Amniotic epithelial cell (primary cell): ENCODE measurements at regions not wholly inside any gene's neighbourhood (a gene's known extent, or its start where the extent isn't known, plus 50 kb on each side); places are given as distances from the start of the nearest gene placed in this dataset.

Experiments
- DNase-seq: peaks from one replicate; pipeline ENCODE4 v3.0.0-alpha.2; 2010; ENCODE audit warnings: low read depth

DNA sequence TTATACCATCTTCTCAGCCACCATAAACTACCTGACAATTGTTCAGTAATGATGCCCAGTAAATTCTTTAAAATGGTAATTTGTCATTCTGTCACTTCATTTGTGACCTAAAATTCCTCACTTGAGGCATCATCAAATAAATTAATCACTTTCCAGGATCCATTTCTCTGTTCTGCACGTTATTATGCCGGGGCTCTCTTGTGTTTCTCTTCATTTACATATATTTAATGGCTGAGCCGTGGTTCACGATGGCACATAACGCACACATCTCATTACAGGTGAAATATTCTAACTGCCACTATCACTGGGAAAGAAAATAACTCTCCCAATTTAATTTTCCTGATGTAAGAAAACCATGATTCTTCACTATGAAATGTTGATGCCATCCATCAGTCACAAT lies 529.6 kb downstream of the NR4A2 start:
- no peak for DNase-seq

DNA sequence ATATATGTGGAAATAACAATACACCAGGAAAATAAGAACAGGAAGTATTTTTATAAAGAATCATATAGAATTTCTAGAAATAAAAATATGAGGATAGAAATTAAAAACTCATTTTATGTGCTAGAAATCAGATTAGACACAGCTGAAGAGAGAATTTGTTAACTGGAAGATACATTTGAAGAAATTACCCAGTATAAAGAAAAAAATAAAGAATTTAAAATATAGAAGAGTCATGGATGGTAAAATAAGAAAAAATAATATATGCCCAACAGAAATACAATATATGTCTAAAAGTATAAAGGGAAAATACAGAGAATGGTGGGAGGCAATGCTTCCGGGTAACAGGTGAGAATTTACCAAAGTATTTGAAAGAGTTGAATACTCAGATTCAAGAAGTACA lies 539.9 kb downstream of the NR4A2 start:
- no peak for DNase-seq

DNA sequence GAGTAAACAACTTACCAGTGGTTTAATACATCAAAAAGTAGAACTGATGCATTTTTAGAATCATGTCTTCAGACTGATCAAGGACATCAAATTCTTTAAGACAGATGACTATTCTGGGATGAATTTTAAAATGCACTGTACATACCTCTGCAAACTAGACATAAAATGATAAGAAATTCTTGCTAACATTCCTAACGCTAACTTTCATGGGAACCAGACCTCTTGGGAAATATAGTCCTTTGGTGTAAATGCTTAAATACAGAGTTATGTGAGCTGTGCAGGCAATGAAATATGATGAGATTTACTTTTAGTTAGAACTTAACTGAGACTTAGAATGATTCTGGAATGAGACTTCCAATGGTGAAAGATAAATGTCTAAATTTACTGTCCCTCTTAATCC lies 562.0 kb downstream of the NR4A2 start:
- DNase-seq = no peak

DNA sequence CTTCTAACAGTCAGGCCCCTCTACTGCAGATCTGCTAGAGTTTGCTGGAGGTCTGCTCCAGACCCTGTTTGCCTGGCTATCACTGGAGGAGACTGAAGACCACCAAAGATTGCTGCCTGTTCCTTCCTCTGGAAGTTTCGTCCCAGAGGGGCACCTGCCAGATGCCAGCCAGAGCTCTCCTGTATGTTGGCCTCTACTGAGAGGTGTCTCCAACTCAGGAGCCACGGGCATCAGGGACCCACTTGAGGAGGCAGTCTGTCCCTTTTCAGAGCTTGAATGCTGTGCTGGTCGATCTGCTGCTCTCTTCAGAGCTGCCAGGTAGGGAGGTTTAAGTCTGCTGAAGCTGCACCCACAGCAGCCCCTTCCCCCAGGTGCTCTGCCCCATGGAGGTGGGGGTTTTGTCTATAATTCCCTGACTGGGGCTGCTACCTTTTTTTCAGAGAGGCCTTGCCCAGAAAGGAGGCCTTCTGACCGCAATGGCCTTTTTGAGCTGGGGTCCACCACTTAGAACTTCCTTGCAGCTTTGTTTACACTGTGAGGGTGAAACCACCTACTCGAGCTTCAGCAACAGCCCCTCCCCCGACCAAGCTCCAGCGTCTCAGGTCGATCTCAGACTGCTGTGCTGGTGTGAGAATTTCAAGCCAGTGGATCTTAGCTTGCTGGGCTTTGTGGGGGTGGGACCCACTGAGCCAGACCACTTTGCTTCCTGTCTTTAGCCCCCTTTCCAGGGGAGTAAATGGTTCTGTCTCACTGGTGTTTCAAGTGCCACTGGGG lies 566.0 kb downstream of the NR4A2 start:
- no peak for DNase-seq

DNA sequence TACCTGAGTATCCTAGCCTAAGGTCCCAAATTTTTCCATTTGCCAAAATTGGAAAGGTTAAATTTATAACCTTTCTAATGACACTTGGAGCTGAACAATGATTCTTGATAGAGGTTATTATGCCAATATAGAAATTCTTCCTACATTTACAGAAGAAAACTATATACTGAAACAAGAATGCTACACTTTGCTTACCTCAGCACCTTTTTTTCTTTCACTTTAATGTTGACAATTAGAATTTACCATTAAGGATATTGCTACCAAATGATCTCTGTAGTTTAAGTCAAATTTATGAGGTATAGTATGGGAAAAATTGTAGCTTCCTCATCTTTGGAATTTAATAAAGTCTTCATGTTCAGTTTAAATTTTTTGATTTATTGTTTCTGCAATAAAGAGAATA lies 577.0 kb downstream of the NR4A2 start:
- DNase-seq = no peak

DNA sequence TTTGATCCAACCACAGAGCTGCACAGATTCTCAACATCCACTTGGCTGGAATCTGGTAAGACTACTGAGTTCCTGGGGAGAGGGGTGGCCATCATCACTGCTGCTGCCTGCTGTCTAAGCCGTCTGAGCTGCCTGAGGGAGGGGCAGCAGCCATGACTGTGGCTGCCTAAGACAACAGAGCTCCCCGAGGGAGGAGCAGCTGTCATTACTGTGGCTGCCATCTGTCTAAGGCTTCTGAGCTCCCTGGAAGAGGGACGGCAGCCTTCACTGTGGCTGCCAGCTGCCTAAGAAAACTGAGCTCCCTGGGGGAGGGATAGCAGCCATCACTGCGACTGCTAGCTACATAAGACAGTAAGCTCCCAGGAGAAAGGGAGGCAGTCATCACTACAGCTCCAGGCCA lies 584.4 kb downstream of the NR4A2 start:
- DNase-seq = no peak

DNA sequence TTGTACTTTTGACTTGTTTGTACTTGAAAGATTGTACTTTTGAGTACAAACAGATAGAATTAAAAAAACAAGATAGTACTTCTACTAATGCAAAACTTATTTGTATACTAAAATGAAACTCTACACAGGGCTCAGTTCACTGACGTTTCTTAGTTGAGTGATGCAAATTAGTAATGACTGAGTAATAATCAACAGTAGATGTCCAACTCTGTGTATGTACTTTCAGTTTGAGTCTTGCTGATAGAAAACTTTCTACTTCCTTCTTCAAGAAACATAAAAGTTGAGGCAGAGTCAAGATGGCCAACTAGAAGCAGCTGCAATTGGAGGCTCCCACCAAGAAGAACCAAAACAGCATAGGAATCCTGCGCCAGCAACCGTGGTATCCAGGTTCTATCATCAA lies 585.0 kb downstream of the NR4A2 start:
- no peak for DNase-seq

DNA sequence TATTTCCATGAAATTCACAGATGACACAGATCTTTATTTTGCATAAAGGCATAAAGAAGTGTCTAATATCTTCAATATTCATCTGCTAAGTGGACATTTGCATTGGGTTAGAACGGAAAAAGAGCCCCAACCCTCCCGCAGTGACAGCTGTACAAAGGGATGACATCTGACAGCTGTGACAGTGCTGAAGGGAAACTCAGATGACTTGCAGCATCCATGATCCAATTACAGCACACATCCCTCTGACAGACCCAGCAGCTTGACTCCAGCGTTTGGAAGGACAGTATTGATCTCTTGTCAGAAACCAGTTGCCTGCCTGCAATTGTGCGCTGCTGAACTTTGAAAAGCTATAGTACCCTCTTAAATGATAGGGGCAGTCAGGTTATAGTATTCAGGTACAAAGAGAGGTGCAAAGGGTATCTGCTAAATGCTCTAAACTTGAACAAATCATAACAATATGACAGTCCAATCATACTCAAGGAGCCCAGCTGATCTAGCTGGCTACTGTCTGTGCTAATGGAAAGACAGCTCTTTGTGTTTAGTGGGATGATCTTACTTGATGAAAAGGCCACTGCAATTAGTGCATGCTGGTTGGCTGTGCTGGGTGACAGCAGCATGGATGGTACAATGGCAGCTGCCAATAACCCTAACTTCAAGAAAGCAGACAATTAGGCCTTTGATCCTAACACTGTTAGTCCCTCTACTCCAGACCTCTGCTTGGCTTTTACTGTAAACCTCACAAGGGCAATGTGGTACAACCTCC lies 599.2 kb downstream of the NR4A2 start:
- DNase-seq = no peak

DNA sequence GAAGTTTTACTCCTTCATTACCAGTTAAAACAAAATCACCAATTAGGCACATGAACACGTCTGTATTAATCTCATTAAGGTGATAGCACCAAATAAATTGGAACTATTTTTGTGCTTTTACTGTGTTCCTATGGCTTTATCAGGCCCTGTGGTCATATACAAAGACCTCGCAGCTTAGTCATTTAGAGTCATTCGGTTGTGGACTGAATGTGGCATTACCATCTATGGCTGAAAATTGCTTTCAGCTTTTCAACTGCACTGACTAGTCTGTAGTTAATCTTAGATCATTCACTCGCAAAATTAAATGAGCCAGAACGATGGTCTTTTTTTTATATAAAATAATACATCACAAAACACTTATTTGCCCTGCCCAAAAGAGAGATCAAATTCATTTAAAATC lies 601.7 kb downstream of the NR4A2 start:
- DNase-seq = no peak

DNA sequence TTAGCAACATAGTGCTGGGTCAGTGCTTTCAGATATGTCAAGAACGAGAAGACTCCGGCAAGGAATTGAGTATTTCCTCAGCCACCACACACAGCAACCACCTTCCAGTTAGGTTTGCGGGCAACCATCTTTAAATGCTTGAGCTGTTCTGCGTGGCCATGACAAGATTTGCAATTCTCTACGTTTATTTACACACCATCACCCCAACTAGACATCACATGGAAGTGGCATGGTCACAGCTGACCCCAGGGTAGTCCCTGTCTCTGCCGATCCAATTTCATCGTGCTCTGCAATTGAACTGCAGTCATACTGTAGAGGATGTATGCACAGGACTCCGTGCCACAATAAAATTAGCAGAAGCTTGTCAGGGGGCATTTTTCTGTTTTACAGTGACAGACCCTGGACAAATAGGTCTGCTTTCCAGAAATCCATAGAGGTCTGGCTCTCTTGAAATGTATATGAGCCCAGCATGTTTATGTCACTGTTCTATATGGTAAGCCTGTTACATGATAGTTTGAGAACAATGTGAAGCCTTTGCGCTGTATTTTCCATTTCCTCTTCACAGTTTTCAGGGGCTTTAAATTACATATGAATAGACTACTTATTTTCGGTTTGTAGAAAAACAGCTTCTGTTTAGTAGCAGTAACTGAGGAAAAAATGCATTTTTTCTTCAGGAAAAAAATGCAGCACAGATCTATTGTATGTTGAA lies 605.2 kb downstream of the NR4A2 start:
- DNase-seq = no peak

DNA sequence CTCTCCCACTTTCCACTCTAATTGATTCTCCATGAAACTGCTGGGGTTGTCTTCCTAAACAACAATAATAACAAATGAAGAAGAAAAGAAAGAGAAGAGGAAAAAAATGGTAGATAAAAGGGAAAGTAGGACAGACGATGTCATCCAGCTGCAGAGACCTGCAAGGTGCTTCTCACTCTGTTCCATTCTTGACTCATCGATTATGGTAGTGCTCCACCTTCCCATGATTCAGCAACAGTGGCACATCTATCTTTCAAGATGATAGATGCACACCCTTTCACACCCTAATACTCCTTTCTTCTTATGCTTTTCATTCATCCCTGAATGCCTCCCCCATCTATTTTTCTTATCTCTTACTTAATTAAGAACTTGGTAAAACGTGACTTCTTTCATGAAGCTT lies 610.2 kb downstream of the NR4A2 start:
- no peak for DNase-seq

DNA sequence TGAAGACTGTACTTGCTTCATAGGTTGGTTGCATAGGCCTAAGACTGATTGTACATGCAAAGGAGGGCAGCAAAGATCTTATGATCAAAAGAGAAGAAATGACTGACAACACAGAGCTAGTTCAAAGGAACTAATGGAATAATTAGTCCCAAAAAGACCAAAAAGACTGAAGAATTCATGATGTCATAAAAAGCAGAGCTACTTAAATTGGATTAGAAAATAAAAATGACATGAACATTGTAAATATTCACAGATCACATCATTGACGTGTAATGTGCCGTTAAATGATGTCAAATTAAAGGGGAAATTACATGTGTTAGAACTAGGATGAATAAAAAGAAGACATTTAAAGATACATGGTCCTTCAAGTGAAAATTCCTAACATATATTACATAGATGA lies 616.8 kb downstream of the NR4A2 start:
- no peak for DNase-seq

DNA sequence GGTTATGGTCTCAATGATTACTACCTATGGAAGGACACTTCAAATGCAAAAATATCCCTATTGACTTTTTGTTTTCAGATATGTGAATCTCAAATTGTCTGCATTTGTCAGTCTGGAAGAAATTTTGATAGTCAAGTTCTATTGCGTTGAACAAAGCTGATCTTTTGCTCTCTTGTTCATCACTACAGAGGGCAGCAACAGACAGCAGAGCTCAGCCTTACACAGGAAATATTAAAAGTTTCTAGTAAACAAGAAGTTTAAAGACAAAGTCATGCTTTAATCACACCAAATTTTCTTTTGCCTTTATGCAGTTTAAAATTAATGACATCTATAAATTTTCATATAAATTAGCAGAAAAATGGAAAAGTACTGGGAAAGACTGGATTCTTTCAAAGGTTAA lies 617.5 kb downstream of the NR4A2 start:
- DNase-seq = no peak

DNA sequence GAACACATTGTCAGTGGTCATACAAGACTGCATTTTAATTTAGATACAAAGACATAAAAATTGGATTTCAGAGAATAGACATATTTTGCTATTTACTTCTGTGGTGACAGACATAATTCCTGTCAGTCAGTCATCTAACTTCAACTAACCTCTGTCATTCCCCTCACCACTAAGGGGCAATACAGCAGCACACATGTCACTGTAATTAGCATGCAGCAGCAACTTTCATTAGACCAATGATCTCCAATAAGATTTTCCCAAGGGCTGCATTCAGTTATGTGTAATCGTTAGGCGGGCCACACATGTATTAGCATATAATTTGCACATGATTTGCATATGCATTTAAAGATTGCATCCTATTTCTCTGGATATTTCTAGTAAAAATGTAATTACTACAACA lies 624.5 kb downstream of the NR4A2 start:
- DNase-seq = no peak

DNA sequence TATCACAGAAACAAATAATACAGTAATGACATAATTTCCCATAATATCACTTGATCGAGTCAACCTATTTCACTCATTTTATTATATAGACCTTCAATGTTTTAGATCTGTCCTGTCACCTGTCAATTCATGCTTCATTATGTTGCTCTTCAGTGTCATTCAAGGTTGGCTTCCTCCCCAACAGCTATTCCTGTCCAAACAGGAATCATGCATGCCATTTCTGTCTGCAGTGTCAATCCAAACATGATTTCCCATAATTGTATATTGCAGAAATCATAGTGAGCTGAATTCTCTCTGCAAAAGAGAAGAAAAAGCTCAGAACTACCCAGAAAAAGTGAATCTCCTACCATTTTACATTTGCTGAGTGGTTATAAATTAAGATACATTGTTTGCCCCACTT lies 628.6 kb downstream of the NR4A2 start:
- DNase-seq = no peak

DNA sequence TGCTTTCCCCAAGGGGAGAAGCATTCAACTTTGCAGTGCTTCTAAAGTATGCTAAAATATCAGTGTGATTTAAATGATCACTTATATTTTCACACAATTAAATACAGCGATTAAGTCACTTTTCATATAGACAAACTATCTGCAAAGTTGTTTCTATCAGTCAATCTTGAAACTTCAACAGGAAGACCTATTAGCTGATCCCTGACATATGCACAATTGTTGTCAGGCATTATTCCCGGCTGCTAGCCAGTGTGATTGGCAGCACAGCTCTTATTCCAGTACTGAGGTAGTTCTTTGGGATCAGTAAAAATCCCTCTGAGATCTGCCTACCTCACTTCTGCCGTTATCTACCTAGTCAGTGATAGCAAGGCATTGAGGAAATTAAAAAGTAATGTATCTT lies 629.5 kb downstream of the NR4A2 start:
- no peak for DNase-seq

DNA sequence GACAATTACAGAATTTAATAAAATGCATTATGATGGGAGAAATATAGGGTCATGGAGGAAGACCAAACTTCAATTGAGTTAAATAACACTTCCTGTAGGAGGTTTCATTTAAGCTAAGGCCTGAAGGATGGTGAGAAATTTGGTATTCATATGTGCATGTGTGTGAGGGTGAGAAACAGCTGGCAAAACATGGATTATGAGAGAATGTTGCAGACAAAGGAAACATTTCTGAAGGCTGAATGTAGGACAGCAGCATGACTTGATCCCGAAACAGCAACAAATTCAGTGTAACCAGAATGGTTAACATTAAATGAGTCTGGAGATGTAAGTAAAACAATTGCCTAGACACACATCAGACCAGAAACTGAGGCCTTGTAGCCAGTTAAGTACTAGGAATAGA lies 630.8 kb downstream of the NR4A2 start:
- DNase-seq = no peak

DNA sequence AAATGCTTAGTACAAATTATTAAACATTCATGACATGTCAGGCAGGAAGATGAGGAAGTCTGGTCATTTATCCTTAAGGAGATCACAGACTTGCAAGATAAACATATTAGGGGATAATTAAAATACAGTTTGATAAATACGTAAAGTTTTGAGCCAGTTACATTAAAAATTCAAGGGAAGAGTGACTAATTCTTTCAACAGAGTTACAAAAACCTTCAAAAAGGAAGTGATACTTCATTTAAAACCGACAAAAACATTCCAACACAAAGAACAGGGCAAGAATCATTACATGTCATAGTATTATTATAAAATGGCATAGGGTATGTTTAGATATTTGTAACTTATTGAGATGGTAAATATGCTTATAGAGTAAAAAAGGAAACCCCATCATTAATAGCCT lies 636.0 kb downstream of the NR4A2 start:
- DNase-seq = no peak

DNA sequence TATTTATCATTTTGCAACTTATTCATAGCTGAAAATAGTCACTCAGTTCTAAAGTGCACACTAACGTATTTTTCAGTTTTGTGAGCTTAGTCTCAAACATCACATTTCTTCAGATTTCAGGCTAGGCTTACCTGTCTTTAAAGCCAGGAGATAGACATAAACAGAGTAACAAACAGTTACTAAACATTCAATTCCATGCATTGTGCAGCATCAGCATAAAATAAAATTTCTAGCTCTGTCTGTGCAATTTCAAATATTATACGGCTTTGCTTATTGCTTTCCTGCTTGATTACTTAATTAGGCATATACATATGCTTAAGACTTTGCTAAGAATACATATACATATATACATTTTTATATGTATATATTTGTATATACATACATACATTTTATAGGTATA lies 637.0 kb downstream of the NR4A2 start:
- DNase-seq = no peak

DNA sequence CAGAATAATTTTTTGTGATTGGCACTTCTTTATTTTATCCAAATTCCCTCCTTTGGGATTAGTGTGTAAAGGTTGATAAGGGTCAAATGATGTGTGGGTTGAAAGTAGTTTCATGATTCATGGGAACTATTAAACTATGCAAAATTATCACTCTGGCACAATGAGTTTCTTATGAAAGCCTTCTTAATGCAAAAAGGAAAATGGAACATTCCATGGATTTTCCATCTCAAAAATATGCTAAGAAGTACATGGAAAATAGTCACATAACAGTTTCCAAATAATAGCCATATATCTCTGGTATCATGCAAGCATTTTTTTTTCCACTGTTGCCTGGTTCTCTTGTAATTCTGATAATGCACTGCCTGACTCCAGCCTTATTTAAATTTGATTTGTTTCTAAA lies 639.7 kb downstream of the NR4A2 start:
- DNase-seq = no peak

DNA sequence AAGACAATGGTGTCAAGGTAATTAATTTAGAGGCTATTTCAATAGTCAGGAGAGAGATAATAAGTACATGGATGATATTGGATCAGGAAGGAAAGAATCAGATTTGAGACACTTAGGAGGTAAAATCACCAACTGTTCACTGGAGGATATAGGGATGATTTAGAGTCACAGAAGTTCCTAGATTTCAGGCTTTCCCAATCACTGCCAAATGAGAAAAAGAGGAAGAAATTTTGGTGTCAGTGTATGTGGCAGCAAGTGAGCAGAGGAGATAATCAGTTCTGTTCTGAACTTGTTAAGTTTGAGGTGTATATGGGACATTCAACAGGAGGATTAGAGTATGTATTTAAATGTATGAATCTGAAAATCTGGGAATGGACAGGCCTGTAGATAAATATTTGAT lies 640.4 kb downstream of the NR4A2 start:
- DNase-seq = no peak

DNA sequence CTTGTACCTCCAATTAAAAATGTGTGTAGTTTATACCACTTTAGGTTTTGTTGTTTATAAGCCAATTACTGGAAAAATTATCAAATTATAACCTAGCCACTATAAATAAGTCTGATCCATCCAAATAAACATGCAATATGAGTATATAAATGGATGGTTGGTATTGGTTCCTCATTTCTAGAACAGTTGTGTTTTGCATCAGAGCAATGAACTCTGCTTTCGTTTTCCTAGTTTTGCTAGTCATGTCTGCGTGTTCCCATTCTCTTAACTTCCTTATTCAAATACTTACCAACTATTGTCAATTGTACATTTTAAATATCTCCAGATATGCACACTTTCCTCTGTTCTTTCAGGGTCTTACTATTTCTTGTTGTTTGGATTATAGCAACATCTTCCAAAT lies 641.7 kb downstream of the NR4A2 start:
- DNase-seq = no peak

DNA sequence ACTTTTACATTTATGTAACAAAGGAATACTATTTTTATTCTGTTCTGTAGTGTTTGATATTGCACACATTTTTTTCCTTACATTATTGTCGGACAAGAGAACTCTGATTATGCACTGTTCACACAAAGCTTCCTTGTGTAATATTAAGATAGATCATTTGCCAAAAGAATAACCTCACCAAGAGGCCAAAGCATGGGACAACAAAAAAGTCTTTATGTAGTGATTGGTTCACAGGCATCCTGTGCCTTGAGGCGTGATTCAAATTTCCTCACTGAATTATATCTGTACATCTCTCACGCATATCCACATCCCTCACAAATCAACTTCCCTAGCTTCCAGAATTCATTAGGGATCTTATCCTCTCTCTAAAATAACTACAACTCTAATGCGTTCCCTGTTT lies 642.7 kb downstream of the NR4A2 start:
- no peak for DNase-seq
